HG03103 (cell line): ENCODE measurements at regions not wholly inside any gene's neighbourhood (a gene's known extent, or its start where the extent isn't known, plus 50 kb on each side); places are given as distances from the start of the nearest gene placed in this dataset.
"Not testable (repeated sequence)": the region's sequence is repeated elsewhere in the genome, so short reads cannot be mapped to it uniquely, and the experiment has no call there.

Source experiments
- ATAC-seq: cut with Tn5 transposase; IDR thresholded peaks from one replicate; pipeline ENCODE4 v1.9.1; 2021; ENCODE audit warnings: low read depth; ENCODE audit not compliant: unreplicated experiment

DNA sequence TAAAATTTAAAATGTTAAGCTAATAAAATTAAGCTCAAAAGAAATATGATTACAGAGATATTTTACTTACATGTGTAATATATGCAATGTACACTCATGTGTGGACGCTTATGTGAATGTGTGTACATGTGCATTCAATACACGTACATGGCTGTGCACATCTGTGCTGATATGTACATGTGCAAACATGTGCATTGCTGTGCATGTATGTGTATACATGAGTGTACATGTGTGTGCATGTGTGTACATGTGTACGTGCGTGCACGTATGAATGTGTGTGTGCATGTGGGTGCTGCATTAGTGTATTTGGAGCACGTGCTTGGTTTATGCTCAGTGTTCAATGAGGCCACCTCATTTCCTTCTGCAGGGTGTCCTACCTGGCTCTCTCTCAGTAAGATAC lies 88.2 kb upstream of the TMEM18 start:
- ATAC-seq, result no peak

- no peak for ATAC-seq
Measured at GRCh38 chr2:763766-764525, 86.7 kb upstream of the TMEM18 start.

DNA sequence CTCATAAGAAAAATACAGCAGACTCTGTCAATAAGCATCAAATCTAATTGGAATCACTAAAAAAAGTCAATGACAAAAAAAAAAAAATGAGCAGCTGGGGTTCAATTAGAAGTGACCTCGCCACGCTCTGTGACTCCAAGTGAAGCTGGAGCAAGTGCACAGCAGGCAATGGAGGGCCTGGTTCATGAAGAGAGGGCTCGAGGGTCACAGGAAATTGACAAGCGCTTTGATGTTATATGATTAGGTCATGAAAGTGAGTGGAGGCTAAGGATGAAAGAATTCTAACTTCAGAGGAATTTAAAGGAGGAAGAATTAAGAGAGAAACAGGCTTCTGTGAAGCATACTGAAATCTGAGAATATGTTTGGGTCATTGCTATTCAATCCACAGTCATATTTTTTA lies 85.4 kb upstream of the TMEM18 start:
- ATAC-seq, result no peak

DNA sequence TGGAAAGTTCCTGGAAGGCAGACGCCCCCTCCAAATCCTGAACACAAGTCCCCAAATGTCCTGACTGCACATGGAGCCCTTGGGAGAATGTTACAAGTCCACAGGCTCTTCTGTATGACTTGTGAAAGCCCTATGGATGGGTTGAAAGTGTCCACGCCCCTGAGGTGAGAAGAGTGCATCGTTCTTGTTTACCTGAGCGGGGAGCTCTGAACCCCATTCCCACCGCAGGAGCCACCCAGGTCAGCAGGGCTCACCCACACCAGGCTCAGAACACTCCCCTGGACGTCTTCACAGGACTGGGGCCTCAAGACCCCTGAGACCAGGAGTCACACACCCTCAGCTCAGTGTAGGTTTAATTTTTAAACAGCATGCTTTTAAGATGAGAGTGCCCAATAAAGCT lies 84.2 kb upstream of the TMEM18 start:
- no peak for ATAC-seq

DNA sequence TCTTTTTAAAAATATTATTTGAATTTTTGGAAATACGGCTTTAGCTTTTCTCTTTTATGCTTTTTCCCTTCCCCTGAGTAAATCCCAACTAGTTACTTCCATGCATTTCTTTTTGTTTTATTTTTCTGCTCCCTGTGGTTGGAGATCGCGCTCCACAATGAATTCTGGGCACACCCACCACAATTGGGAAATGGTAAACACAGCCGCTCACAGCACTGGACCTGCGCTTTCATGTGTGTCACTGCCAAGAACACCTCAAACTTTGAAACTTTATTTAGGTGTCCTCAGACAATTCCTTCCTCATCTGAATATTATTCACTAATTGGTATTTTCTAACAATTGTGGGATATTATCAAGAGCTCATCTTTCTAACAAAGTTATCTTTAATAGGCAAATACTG lies 82.8 kb upstream of the TMEM18 start:
- no peak for ATAC-seq

DNA sequence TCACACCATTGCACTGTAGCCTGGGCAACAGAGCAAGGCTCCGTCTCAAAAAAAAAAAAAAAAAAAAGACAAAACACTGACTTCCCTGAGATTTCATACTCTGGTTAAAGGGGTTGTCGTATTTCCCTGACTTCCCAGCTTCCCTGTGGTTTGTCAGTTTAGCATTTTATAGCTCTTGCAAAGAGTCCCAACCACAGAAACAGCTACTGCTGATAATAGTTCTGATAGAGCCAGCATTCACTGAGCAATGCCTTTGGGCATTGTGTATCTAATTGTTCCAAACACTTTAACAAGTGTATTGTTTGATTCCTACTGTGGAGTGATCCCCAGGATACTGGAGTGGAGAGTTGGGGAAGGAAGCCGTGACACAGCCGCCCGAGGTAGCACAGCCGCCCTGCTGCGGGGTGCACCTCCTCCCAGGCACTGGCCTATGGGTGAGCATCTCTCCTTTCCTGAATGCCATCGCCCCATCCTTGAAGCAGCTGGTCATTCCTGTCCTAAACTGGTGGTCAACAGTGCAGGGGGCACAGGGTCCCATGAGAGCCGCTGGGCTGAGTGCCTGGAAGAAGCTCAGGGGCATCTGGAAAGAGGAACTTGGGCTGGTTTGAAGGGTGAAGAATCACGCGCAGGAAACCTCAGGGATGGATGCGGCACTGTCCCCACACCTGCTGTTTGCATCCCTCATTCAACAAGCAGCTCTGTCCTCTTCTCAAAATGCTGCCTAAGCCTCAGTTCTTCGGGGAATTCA lies 81.0 kb upstream of the TMEM18 start:
- ATAC-seq, result no peak

DNA sequence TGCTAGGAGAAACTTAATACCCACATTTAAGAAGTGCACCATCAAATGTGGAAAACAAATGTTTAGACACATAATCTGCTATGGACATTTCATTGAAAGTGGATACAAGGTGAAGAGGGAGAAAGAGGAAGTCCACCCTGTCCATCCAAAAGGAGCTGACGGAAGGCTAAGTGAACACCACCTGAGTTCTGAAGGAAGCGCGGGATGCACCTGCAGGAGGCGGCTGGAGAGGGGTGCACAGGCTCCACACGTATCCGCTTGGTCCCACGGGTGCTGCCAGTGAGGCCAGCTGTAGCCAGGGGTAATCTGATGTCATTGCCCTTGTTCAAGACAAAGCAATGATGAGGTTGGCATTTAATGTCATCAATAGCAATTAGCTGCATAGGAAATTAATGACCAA lies 75.9 kb upstream of the TMEM18 start:
- ATAC-seq, result no peak

DNA sequence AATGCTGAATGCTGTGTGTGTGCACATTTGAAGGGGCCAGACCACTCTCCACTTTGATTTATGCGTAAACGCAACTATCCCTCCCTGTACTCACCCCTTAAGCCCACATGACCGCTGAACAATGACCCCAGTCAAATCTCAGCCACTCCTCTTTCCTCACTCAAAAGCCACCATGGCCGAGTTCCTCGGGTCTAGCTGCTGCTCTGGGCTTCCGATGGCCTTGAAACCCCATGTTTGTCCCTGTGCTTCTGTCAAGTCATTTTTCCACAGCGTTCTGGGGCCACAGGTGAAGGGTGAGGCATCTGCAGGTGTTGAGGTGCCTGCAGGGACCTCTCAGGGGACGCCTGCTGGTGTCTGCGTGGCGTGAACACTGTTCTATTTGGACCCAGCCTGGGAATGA lies 74.3 kb upstream of the TMEM18 start:
- no peak for ATAC-seq

DNA sequence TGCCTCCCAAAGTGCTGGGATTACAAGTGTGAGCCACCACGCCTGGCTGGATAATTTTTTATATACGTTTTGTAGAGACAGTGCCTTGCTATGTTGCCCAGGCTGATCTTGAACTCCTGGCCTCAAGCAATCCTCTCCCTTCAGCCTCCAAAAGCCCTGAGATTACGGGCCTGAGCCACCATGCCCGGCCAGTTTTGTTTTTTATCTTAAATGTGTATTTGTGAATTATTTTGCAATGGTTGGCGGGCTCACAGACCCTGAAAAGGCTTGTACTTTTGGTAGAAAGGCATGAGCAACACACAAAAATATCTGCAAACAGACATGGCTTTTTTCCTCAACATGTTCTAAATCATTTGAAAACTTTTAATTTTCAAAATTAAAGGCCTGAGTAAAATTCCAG lies 73.4 kb upstream of the TMEM18 start:
- no peak for ATAC-seq

DNA sequence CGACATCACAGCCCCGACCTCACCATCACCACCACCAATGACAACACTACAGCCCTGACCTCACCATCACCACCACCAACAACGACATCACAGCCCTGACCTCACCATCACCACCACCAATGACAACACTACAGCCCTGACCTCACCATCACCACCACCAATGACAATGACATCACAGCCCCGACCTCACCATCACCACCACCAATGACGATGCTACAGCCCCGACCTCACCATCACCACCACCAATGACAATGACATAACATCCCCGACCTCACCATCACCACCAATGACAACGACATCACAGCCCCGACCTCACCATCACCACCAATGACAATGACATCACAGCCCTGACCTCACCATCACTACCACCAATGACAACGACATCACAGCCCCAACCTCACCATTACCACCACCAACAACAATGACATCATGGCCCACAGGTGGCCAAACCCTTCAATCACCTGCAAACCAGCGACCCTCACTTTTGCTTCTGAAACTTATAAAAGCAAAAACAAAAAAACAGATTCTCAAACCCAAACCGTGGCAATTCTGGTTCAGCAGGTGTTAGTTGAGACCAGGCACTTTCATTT lies 70.7 kb upstream of the TMEM18 start:
- no peak for ATAC-seq

GRCh38 chr2:746697-747096 lies 69.5 kb upstream of the TMEM18 start:
- no peak for ATAC-seq

DNA sequence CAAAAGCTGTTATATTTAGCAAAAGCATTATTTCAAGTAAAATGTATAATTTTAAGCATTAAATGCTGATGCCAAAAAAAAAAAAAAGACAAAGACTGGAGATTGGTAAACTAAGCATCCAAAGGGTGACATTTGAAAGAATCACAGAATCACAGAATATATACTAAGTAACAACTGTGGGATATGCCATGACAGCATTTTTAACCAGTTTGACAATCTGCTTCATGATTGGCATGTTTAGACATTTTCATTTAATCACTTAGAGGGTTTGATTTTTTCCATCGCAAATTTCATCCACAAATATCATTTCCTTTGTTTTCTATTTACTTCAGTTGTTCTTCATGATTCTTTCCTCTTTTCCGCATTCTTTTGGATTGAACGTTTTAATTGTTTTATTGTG lies 66.9 kb upstream of the TMEM18 start:
- no peak for ATAC-seq

- no peak for ATAC-seq
Measured at GRCh38 chr2:742221-742620, 65.0 kb upstream of the TMEM18 start.

GRCh38 chr2:741195-741496 lies 63.9 kb upstream of the TMEM18 start:
- ATAC-seq, result no peak

GRCh38 chr2:740322-741194 lies 63.4 kb upstream of the TMEM18 start:
- not testable (repeated sequence) for ATAC-seq

DNA sequence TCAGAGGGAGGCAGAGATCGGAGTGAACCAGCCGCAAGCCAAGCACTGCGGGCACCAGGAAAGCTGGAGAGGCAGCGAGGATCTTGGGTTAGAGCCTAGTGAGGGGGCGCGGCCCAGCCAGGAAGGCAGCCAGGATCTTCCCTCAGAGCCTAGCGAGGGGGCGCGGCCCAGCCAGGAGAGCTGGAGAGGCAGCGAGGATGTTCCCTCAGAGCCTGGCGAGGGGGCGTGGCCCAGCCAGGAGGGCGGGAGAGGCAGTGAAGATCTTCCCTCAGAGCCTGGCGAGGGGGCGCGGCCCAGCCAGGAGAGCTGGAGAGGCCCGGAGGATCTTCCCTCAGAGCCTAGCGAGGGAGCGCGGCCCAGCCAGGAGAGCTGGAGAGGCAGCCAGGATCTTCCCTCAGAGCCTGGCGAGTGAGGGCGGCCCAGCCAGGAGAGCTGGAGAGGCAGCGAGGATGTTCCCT lies 62.7 kb upstream of the TMEM18 start:
- not testable (repeated sequence) for ATAC-seq

DNA sequence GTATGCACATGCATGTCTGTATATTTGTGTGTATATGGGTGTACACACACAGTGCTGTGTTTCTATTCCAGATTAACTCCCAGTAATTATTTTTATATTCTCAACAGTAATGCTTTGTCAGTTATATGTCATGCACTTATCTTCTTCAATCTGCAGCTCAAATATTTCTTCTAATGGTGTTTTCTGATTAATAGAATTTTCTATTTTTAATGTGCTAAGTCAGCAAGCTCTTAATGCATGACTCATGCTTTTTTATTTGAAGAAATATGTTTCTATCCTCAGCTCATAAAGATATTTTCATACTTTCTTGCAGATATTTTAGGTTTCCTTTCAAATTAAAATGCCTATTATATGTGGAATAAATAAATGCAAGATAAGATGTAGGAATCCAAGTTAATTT lies 59.7 kb upstream of the TMEM18 start:
- no peak for ATAC-seq

- ATAC-seq, result peak; percentile 66
Measured at GRCh38 chr2:735670-736218, 58.5 kb upstream of the TMEM18 start.

GRCh38 chr2:734496-734895 lies 57.3 kb upstream of the TMEM18 start:
- ATAC-seq, result no peak

GRCh38 chr2:733495-733894 lies 56.3 kb upstream of the TMEM18 start:
- ATAC-seq, result no peak

- ATAC-seq, result no peak
Measured at GRCh38 chr2:733001-733400, 55.8 kb upstream of the TMEM18 start.
